Stimulated activated CD4-positive, alpha-beta T cell treated with anti-CD3 and anti-CD28 coated beads, Interleukin-4, amount 100 ng/mL, for 24 hours (primary cell): ENCODE measurements at regions not wholly inside any gene's neighbourhood (a gene's known extent, or its start where the extent isn't known, plus 50 kb on each side); places are given as distances from the start of the nearest gene placed in this dataset.
"Not testable (repeated sequence)": the region's sequence is repeated elsewhere in the genome, so short reads cannot be mapped to it uniquely, and the experiment has no call there.

Experiments used
- DNase-seq: peaks from one replicate; pipeline ENCODE4 v3.0.0-alpha.2; 2020

DNA sequence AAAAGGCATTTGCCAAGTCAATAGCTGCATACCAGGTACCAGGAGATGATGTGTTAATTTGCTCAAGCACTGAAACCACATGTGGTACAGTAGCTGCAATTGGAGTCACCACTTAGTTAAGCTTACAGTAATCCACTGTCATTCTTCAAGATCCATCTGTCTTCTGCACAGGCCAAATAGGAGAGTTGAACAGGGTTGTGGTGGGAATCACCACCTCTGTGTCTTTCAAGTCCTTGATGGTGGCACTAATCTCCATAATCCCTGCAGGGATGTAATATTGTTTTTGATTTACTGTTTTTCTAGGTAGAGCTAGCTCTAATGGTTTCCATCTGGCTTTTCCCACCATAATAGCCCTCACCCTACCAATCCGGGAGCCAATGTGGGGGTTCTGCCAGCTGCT lies 91.9 kb downstream of the FCRL5 start:
- DNase-seq, result no peak

DNA sequence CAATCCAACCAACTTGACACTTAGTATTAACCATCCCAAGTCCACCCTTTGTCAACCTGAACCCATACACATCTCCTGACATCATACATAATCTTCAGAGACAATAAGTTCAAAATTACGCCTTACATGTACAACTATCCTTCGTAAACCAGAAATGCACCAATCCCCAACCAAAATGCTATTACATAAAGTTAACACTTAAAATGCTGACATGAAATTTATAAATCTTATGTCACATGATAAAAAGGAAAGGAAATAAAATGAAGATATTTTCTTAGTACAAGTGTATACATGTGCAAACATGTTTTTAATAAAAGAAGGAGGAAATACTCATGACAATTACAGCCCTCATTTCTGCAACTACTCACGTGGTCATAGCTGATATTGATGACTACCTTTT lies 95.0 kb downstream of the FCRL5 start:
- DNase-seq, result no peak

DNA sequence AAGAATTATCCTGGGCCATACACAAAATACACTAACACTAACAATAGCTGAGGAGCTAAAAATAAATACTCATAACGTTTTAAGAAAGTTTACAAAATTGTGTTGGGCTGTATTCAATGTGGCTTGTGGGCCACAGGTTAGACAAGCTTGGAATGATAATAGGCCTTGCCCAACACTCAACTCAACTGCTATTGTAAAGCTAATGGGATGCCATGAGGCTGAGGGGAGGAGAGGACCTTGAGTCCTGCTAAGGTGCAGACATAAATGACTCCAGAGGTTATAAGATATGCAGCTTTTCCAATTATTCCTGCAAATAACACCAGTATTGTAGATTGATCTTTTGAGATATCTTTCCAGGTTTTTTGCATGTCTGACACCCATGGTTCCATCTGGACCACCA lies 97.0 kb downstream of the FCRL5 start:
- DNase-seq, result no peak

DNA sequence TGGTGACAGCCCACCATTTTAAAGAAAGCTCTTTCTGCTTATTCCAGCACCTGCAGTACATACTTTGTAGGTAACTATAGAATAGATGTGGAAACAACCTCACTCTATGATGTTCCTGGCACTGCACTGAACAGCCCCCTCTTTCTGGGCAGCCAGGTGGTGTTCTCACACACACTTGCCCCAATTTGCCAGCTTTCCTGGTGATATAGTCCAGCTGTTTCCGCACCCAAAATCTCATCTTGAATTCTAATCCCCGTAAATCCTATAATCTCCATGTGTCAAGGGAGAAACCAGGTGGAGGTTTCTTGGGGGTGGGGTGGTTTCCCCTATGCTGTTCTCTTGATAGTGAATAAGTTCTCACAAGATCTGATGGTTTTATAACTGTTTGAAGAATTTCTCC lies 102.2 kb downstream of the FCRL5 start:
- DNase-seq, result no peak

DNA sequence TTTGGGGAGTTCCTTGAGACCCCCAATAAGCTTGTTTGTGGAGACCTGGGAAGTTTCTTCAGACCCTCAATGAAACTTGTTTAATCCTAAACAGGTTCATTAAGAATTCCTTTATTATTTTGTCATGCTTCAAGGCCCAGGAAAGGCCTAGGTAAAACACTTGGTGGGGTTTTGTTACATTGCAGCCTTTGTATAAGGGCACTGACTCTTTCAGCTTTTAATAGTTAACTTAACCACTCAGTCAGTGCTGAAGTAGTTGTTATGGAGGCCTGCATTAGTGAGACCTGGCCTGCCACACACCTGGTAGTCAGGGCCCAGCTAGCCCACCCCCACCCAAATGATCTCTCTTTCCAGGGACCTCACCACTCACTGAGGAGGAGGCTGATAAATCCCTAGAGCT lies 103.7 kb downstream of the FCRL5 start:
- no peak for DNase-seq

DNA sequence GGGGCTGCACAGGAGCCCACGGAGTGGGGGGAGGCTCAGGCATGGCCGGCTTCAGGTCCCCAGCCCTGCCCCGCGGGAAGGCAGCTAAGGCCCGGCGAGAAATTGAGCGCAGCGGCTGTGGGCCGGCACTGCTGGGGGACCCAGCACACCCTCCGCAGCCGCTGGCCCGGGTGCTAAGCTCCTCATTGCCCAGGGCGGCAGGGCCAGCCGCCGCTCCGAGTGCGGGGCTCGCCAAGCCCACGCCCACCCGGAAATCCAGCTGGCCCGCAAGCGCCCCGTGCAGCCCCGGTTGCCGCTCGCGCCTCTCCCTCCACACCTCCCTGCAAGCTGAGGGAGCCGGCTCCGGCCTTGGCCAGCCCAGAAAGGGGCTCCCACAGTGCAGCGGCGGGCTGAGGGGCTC lies 106.0 kb downstream of the FCRL5 start:
- not testable (repeated sequence) for DNase-seq

DNA sequence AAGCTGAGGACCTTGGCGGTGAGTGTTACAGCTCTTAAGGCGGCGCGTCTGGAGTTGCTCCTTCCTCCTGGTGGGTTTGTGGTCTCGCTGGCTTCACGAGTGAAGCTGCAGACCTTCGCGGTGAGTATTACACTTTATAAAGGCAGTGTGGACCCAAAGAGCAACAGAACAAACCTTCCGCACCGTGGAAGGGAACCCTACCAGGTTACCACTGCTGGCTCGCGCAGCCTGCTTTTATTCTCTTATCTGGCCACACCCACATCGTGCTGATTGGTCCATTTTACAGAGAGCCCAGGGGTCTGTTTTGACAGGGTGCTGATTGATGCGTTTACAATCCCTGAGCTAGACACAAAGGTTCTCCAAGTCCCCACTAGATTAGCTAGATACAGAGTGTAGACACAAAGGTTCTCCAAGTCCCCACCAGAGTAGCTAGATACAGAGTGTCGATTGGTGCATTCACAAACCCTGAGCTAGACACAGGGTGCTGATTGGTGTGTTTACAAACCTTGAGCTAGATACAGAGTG lies 106.6 kb downstream of the FCRL5 start:
- not testable (repeated sequence) for DNase-seq

DNA sequence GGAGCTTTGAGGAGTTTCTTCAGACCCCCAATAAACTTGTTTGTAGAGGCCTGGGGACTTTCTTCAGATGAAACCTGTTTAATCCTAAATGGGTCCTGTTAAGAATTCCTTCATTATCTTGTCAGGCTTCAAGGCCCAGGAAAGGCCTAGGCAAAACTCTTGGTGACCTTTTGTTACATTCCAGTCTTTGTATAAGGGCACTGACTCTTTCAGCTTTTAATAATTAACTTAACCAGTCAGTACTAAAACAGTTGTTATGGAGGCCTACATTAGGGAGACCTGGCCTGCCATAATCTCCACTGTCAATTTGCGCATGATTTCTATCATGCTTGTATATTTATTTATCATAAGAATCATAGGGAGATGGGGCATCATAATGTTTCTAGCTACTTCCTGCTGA lies 110.2 kb downstream of the FCRL5 start:
- no peak for DNase-seq

DNA sequence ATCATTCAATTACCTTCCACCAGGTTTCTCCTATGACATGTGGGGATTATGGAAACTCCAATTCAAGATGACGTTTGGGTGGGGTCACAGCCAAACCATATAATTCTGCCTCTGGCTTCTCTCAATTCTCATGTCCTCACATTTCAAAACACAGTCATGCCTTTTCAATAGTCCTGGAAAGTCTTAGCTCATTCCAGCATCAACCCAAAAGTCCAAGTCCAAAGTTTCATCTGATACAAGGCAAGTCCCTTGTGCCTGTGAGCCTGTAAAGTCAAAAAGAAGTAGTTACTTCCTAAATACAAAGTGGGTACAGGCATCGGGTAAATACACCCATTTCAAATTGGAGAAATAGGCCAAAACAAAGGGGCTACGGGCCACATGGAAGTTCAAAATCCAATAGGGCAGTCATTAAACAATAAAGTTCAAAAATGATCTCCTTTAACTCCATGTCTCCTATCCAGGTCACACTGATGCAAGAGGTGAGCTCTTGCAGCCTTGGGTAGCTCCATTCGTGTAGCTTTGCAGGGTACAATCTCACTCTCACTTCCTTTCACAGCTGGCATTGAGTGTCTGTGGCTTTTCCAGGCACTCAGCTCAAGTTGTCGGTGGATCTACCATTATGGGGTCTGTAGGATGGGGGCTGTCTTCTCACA lies 112.9 kb downstream of the FCRL5 start:
- no peak for DNase-seq

DNA sequence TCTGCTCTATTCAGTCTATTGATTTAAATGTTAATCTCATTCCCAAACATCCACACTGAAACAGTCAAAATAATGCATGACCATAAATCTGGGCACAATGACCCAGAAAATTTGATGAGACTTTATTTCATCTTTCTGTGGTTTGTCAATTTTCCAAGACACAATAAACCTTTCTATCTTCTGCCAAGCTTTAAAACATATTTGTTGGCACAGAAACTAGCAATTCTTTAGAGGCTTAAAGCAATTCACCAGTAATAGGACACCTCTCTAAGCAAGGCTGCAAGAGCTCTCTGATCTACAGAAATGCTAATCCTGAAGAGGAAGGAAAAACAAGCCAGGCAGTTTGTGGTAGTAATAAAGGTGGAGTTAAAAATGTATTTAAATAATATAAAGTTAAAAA lies 113.7 kb downstream of the FCRL5 start:
- DNase-seq, result no peak

DNA sequence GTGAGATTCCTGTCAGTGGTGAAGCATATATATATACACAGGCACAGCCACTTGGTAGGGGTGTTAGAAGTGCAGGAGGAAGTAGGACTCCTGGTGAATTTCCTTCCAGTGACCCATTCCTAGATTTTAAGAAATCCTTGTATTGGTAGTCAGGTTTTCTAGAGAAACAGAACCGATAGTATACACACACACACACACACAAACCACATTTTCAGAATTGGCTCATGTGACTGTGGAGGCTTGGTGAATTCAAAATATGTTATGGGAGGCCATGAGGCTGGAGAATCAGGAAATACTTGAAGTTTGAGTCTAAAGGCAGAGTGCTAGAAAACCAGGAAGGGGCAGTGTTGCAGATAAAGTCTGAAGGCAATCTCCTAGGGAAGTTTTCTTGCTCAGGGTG lies 114.2 kb downstream of the FCRL5 start:
- no peak for DNase-seq

DNA sequence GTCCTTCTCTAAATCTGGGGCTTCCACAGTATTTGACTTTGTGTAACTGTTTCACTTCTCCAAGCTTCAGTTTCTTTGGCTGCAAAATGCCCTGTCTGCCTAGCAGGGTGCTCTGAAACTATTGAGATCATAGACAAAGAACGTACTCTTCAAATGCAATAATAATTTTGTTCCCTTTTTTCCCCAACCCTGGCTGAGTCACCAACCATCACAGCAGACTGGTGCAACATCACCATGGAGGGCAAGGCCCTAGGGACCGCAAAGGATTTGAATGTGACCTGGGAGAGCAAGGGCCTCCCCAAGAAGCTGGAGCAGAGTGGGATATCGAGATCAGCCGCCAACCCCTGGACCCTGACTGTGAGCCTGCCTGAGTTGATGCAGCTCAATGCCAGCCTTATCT lies 115.0 kb downstream of the FCRL5 start:
- no peak for DNase-seq

DNA sequence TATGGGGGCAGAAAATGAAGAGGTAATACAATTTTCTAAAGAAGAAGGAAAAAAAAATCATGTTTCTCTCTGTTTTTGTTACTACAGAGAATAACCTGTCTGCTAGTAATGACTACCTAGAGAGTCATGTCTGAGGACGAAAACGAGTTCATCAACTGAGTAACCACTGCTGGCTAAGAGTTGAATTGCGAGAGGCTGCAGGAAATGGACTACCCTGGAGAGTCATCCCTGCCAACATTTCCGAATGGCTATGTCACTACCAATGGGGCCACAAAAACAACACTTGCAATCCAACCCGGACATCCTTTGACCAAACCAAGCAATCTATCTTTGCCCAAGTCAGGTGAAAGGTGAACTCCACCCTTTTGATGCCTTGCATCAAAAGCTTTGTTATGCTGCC lies 120.6 kb downstream of the FCRL5 start:
- DNase-seq, result no peak

DNA sequence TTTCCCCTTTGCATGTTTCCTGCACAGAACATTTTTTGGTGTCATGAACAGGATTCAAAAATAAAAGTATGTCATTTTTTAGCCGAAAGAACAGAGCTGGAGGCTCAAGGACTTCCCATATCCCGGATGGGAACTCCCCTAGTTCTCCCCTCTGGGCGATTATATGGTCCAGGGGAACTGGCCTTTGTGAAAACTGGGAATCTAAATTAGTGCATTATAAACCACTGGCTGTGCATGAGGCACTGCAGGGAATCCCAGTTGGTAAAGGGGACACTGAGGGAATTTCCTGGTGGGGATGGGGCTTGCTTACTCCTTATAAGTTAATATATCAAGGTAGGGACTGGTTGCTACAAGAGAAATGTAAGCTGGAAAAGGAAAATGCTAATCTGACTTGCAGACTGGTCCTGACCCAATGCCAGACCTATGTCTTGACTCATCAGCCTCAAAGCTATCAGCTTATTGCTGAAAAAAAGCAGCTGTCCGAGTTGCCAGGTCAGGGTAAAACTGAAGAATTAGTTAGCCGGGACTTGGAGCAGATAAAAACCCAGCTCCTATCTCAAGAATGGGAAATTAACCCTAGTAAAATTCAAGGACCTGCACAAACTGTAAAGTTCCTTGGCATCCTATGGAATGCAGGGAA lies 122.6 kb downstream of the FCRL5 start:
- no peak for DNase-seq

DNA sequence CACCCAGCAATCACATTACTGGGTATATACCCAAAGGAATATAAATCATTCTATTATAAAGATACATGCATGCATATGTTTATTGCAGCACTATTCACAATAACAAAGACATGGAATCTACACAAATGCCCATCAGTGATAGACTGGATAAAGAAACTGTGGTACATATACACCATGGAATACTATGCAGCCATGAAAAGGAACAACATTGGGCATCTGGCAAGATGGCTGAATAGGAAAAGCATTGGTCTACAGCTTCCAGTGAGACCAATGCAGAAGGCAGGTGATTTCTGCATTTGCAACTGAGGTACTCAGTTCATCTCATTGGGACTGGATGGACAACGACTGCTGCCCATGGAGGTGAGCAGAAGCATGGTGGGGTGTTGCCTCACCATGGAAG lies 128.6 kb downstream of the FCRL5 start:
- not testable (repeated sequence) for DNase-seq

DNA sequence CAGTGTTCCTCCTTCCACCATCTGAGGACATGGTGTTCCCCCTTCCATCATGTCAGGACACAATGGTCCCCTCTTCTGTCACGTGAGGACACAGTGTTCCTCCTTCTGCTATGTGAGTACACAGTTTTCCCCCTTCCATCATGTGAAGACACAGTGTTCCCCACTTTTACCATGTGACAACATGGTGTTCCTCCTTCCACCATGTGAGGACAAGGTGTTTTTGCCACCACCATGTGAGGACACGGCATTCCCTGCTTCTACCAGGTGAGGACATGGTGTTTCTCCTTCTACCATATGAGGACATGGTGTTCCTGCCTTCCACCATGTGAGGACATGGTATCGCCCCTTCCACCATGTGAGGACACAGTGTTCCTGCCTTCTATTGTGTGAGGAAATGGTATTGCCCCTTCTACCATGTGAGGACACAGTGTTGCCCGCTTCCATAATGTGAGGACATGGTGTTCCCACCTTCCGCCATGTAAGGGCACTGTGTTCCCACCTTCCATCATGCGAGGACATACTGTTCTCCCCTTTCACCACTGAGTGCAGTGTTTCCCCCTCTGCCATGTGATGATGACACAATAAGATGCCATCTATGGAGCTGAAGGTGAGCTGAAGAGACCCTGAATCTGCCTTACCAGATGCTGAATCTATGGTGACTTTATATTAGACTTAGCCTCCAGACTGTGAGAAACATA lies 132.3 kb downstream of the FCRL5 start:
- DNase-seq, result no peak

DNA sequence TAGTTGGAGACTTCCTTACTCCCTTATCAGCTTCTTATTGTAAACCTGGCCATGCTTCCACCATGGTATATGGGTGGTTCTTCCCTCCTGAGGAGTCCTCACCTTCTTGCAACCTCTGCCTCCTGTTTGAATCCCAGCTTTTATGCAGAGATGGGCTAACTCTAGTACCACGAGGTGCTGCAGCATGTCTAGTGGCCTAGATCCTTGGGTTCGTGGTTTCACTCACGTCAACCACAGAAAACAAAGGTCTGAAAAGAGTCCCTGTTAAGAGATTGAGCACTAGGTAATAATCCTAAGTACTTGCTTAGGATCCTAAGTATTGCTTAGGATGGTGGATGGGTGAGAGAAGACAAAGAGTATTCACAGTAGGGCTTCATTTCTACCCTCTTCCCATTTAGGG lies 133.7 kb downstream of the FCRL5 start:
- no peak for DNase-seq

DNA sequence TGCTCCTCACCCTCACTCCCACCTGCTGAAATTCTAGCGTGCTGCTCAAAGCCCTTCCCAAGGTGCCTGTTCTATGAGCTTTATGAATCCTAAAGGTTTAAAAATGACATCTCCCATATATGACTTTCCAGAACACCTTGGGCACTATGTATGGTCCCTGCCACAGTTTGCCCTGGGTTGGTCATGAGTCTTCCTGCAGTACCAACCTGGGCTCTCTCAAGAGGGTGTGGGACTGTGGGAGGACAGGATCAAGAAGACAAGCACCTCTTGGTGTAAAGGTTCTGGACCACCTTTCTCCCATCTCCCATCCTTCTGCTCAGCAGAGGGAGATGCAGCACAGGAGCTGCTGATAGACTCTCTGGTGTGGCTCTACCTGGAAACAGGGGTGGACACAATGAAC lies 134.1 kb downstream of the FCRL5 start:
- DNase-seq, result no peak

DNA sequence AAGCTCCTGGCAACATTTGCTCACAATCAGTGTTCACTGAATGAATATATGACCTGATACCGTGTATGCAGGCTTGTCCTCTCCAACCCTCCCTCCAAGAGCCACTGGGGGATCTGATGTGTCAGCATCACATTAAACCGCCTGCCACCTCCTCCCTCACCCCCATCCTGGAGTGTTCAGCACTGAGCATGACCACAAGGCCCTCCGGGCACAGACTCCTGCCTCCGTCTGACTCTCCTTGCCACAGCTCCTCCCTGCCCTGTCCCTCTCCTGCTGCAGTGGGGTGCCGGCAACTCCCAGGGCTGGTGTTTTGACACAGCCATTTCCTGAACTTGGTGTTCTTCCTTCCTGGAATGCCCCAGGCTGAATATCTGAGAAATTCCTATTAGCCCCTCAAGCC lies 136.7 kb downstream of the FCRL5 start:
- DNase-seq, result no peak

DNA sequence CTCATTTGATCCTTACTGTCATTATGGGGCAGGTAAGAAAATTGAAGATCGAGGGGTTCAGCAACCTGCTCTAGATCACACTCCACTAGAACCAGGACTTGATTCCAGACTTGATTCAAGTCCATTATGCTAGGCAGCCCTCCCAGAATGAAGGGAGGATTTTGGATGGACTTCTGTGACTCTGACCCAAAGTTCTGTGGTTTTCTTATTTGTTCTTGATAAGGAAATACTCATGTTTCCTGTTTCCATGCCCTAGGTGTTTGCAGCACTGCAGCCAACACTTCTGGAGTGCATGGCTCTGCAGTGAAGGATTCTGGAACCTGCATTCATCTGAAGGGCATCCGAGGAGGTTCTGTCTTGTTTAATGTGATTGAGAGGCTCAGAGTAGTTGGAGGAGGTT lies 140.0 kb downstream of the FCRL5 start:
- no peak for DNase-seq

DNA sequence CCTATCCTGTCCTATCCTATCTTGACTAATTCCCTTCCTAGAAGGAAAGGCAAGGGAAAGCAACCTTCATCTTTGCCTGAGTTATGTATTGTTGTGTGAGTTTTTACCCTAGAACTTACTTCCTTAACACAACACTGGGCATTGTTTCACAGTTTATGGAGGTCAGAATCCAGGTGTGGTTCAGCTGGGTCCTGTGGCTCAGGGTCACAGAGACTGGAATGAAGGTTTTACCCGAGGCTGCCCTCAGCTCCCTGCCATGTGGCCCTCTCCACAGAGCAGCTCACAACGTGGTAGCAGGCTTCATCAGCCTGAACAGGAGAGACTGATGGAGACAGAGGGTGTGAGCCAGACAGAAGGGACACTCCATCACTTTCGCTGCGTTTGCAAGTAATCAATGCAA lies 140.5 kb downstream of the FCRL5 start:
- DNase-seq, result no peak

DNA sequence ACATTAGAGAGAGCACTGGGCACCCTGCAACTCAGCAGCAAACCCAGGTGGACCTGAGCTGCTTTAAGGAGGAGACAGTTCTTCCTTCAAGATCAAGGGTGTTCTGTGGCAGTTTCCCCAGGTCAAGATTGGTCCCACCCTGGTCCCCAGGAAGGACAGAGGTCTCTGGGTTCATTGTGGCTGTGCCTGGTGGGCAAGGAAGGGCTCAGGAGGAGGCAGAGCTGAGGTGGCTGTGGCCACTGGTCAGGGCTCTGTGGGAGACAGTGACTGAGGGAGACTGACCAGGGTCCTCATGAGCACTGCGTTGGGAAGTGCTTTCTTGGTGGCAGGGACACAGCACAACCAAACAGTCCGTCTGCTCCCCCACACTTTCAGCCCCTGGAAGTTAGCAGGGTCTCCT lies 141.3 kb downstream of the FCRL5 start:
- no peak for DNase-seq

DNA sequence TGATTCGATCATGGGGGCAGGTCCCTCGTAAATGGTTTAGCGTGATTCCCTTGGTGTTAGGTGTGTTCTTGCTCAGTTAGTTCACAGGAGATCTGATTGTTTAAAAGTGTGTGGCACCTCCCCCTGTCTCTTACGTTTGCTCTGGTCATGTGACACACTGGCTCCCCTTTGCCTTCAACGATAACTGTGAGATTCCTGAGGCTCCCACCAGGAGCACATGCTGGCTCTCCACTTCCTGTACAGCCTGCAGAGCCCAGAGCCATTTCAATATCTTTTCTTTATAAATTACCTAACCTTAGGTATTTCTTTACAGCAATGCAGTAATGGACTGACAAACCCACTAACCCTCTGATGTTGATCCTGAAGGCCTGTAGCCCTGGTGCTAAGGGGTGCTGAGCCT lies 141.9 kb downstream of the FCRL5 start:
- DNase-seq, result no peak

DNA sequence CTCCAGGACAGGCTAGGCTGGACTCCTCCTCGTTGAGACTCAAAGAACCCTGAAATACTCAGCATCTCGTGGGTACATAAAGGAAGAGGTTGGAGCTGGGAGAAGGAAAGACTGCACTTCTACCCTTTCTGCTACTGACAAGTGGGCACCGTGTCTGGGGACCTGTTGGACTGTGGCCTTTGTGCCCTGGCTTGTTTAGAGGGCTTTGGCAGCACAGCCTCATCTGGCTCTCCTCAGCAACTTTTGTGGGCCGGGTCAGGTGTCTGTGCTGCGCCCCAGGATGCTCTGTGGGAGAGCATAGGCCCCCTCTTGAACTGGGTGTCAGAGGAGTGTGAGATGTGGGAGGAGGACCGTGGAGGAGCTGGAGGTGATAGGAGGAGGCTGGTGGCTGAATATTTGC lies 142.4 kb downstream of the FCRL5 start:
- no peak for DNase-seq
